Mammary epithelial cell (primary cell): ENCODE measurements at regions not wholly inside any gene's neighbourhood (a gene's known extent, or its start where the extent isn't known, plus 50 kb on each side); places are given as distances from the start of the nearest gene placed in this dataset.

Experiments
- CTCF ChIP-seq, 2 donors: IDR thresholded peaks in 1 of 2; conservative IDR thresholded peaks in 1 of 2; 2 replicates each; pipeline ENCODE4 v1.5.1; 2011 to 2012; ENCODE audit warnings: inconsistent platforms in 2 of 2, low read length in 2 of 2, mild to moderate bottlenecking in 2 of 2, control low read depth in 1 of 2, low read depth in 1 of 2; ENCODE audit not compliant: insufficient read depth in 1 of 2; ENCODE audit errors: extremely low read depth in 1 of 2
- EZH2 ChIP-seq: IDR thresholded peaks from 2 replicates; pipeline ENCODE4 v1.6.1; 2012; ENCODE audit warnings: low read length, inconsistent platforms, borderline replicate concordance

GRCh38 chr5:167881041-167881440 lies 410.4 kb upstream of the WWC1 start:
- TF ChIP-seq CTCF (conservative IDR thresholded peaks at IDR 0.05 in 1 of 2, IDR thresholded peaks at IDR 0.05 in 1 of 2; ENCODE audit: extremely low read depth in 1 of 2, insufficient read depth in 1 of 2, low read depth in 1 of 2, low read length in 2 of 2) (no peak), EZH2 (no peak)
